Jurkat, Clone E6-1 (cell line): ENCODE measurements at regions not wholly inside any gene's neighbourhood (a gene's known extent, or its start where the extent isn't known, plus 50 kb on each side); places are given as distances from the start of the nearest gene placed in this dataset.

ENCODE experiments used
- DNase-seq: peaks from one replicate; pipeline ENCODE4 v3.0.0-alpha.2; 2011; ENCODE audit warnings: low read depth, low spot score
- H3K4me3 ChIP-seq: 2 replicates; pipeline ENCODE4 v1.5.1; 2011; ENCODE audit warnings: mild to moderate bottlenecking, low read length, control low read depth, moderate library complexity

DNA sequence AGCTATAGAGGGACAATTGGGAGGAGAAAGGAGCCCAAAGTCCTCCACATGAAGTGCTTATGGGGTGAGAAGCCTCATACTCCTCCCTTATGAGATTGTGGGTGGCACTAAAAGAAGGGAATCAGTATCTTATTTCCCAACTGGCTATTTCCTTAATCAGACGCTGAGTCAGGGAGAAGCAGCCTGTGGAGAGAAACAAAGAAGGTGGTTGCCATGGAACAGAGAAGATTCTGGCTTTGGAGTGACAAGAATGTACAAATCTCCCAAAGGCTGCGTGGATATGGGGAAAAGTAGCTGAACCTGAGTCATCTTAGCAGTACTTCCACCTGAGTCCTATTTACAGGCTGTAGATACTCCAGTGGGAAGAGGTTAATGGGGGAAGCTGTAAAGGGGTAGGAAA lies 115.8 kb upstream of the CWC22 start:
- H3K4me3 ChIP-seq = no peak overlapping the region
- no peak for DNase-seq

DNA sequence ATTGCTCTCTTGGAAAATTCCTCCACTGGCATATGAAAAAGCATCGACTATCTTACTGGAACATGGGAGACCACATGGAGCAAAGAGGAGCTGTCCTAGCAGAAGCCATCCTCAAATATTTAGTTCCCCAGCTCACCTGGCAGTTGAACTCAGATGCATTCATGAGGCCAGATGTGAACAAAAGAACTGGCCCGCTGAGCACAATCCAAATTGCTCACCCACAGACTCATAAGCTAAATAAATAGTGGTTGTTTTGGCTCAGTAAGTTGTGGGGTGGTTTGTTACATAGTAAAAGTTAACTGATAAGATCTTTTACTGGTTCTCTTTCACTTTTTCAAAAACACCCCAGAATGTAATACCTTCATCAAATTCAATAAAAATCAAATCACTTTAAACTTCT lies 108.6 kb upstream of the CWC22 start:
- no peak for DNase-seq
- H3K4me3 ChIP-seq = no peak overlapping the region

DNA sequence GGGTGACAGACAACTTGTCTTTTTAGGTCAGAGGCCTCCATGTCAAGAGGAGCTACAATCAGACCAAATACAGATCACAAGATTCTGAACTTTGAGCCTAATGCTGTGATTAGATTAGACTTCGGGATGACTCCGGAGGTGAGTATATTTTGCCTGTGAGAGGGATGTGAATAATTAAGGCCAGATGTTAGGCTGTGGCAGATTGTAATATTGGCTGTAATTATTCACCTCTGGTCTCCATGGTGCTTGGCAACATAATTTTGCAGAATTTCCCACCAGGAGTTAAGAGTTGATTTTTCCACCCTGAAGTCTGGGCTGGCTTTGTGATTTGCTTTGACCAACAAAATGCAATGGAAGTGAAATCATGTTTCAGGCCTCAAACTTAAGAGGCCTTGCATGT lies 108.2 kb upstream of the CWC22 start:
- H3K4me3 ChIP-seq = no peak overlapping the region
- DNase-seq = no peak

DNA sequence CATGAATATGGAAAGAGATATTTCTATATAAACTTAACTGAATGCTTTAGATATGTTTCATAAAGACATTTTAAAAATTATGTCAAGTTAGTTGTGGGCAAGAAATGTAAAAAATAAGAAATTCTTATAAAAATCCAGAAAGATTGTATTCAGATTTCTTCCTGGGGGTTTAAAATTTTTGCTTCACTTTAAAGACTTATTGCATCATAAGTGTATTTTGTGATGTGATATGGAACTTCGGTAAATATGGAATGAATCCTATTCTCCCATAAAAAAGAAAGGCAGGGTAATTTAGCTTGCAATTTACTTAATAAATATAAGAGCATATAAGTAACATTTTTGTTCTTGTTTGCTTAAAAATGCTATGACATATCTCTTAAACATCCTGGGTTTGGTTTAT lies 104.8 kb upstream of the CWC22 start:
- H3K4me3 ChIP-seq = no peak overlapping the region
- DNase-seq = no peak

DNA sequence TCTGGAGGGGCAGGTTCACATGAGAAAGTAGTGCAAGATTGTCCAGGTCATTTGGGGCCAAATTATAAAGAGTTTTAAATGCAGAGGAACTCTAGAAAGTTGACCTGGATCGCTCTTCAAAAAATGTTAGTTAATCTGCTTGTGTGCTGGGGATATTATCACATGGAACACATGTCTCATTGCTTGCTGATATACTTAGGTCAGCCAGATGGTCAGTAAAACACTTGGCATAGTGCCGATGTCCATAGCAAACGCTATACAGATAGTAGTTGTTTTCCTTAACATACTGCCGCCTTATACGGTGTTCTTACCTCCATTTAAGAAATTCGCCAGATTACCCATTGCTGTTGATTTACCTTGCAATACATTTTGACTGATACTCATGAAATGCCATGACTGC lies 103.4 kb upstream of the CWC22 start:
- no peak for DNase-seq
- H3K4me3 ChIP-seq = no peak overlapping the region

DNA sequence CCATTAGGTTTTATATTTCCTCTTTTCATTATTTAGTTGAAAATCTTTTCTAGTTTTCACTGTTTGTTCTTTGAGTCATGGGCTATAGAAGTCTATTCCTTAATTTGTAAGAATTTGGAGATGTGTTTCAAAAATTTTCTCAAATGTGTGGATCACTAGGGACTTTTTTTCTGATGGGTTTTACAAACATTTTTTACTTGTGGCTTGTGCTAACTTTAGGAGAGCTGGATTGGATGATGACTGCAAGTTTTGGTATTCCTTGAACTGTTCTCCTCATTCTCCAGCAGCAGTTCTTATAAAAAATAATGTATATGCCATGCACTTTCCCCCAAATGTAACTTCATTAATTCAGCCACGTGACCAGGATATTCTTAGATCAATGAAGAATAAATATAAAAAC lies 94.7 kb upstream of the CWC22 start:
- DNase-seq = no peak
- no peak overlapping the region for H3K4me3 ChIP-seq

DNA sequence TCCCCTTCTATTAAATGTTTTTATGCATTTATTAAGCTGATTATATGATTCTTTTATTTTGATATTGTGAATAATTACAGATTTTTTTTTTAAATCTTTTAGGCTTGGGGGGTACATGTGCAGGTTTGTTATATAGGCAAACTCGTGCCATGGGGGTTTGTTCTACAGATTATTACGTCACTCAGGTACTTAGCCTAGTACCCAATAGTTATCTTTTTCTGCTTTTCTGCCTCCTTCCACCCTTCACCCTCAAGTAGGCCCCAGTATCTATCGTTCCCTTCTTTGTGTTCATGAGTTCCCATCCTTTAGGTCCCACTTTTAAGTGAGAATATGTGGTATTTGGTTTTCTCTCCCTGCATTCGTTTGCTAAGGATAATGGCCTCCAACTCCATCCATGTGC lies 92.2 kb upstream of the CWC22 start:
- DNase-seq = no peak
- H3K4me3 ChIP-seq = no peak overlapping the region

DNA sequence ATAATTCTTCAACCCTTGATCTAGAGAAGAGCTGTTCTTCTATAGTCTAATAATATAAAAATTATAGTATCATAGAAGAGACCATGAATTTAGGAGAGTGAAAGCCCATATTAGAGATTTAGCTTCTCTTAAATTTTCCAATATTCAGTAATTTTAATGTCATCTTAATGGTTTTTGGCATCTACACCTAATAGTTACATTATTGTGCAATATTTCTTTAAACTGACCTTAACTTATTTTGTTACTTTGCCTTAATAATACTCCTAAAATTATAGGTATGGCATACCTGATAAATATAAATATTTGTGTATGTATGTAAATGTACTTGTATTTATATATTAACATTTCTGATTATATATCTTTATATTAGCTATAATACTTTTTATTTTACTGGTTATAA lies 78.0 kb upstream of the CWC22 start:
- no peak overlapping the region for H3K4me3 ChIP-seq
- DNase-seq = no peak

DNA sequence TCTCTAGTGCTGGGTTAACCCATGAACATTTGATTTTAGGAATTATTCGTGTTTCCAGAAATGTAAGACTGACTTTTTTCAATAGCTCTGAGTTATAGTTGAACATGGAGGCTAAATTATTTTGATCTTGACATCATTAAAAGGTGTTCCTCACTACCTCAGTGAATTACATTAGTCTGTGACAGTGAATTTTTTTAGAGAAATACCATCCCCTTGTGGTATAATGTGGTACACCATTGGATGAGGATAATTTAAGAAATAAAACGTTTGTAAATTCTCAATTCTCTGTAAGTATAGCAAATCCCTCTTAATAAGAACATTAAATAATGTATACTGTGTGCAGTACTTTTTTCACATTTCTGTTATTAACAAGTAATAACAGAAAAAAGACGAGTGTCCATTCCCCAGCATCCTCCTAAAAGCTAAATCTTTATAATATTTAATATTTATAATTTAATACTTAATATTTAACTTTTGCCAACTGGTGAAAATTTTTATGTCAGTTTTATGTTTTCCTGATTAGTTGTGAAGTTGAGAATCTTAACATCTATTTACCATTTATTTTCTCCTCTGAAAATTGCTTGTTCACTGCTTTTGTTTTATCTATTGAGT lies 70.3 kb upstream of the CWC22 start:
- no peak for DNase-seq
- no peak overlapping the region for H3K4me3 ChIP-seq

DNA sequence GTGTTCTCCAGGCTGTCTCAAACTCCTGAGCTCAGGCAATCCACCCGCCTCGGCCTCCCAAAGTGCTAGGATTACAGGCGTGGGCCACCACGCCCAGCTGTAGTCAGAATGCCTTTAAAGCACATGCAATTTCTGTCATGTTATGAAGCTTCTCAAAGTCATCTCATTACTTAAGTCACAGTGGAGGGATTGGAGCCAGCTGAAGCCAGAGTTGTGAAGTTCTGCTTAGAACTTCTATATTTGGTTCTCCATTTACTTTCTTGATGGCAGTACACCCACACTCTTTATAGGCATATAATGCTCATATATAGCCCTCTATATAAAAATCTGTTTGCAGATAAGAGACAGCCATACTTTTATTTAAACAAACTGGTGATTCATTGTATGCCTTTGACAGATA lies 68.8 kb upstream of the CWC22 start:
- no peak for DNase-seq

DNA sequence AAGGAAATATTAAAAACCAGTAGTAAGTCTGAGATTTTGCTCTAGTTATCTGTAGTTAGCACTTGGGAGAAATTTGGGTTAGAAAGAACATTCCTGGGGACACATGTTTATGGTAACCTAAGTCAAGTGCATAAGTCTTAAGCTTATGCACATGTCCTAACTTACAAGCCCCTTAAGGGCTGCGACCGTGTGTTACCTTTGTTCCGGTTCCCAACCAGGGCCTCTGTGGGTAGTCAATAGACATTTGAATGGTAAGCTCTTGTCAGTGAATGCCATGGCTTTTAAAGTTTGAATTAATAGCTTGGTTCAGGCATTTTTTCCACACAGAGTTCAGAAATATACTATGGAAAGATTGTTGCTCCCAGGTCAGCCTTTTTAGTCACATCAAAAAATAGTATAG lies 64.7 kb upstream of the CWC22 start:
- H3K4me3 ChIP-seq = no peak overlapping the region
- no peak for DNase-seq

More for the DNA sequence above, 68.8 kb upstream of the CWC22 start:
- no peak overlapping the region for H3K4me3 ChIP-seq

DNA sequence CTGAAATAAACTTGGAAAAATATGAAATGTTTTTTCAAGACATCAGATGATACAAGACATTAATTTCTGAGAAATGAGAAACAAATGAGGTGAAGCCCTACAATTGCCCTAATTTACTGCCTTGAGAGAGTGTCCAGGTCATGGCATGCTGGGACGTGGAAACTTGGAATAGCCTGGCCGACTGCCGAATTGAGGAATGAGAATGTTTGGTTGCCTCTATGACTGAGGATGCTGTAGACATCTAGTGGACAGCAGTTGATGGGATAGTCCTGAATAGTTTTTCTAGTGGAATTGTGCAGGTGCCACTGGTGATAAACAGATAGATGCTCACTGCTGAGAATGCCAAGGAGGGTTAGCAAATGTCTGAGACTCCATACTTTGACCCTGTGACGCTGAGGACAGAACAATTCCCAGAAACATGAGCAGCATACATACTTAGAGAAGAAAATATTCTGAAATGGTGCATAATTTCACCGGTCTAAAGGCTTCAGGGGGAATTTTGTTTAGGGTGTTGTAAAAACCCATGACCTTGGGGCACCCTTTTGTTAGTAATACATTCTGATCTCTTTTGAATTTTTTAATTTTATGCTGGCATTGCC lies 56.5 kb upstream of the CWC22 start:
- no peak overlapping the region for H3K4me3 ChIP-seq
- DNase-seq = no peak

DNA sequence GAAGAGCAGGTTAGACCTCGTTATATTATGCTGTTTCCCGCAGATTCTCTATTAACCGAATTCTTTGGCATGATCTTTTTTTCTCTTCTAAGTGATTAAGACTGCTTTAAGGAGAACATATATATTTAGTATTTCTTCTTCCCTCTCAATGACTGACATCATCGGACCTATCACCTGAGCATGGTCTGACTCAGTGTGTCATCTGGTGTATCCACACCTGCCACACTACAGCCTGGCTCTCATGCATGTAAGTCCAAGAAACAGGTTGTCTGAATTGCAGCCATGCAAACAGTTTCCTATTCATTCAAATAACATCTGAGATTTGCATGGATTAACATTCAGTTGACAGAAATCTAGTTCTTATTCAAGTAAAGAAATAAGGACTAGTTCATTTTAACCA lies 55.1 kb upstream of the CWC22 start:
- H3K4me3 ChIP-seq = no peak overlapping the region
- no peak for DNase-seq

DNA sequence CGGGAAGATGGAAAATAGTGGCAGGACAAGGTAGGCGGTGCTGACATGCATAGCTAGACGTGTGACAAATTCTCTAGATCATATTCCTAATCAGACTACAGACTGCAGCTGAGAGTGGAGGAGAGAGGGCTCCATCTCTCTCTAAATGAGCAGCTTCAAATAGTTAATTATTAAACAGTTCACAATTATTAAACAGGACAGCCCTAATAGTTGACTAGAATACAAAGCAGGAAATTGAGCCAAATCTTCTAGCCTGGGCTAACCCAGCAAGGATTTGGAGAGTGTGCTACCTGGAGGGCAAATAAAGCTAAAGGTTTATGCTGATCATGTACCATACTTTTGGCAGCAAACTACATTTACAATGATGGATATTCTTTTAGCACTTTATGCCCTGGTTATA lies 54.4 kb upstream of the CWC22 start:
- H3K4me3 ChIP-seq = no peak overlapping the region
- DNase-seq = no peak

DNA sequence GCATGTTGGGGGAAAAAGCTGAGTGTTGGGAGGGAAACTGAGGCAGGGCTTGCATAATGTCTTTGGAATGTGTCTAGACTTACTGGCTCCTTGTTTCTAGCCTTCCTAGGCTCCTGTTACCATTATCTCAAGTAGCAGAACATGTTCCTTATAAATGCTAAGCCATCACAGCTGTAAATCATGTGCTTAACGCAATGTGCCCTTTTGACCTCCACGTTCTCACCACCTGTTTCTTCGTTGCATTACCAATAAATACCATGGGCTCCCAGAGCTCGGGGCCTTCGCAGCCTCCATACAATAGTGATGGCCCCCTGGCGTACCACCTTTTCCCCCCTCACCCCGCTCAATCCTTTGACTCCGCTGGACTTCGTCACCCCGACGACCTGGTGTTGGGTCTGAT lies 54.0 kb upstream of the CWC22 start:
- H3K4me3 ChIP-seq = no peak overlapping the region
- no peak for DNase-seq

DNA sequence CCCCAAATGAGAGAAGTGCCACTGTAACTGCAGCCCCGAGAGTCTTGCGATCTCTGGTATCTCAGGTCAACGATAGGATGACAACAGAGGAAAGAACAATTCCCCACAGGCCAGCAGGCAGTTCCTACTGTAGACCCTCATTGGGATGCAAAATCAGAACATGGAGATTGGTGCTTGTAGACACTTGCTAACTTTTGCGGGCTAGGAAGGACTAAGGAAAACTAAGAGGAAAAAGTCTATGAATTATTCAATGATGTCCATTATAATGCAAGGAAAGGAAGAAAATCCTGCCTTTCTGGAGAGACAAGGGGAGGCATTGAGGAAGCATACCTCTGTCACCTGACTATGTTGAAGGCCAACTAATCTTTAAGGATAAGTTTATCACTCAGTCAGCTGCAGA lies 51.9 kb upstream of the CWC22 start:
- no peak overlapping the region for H3K4me3 ChIP-seq
- DNase-seq = no peak

DNA sequence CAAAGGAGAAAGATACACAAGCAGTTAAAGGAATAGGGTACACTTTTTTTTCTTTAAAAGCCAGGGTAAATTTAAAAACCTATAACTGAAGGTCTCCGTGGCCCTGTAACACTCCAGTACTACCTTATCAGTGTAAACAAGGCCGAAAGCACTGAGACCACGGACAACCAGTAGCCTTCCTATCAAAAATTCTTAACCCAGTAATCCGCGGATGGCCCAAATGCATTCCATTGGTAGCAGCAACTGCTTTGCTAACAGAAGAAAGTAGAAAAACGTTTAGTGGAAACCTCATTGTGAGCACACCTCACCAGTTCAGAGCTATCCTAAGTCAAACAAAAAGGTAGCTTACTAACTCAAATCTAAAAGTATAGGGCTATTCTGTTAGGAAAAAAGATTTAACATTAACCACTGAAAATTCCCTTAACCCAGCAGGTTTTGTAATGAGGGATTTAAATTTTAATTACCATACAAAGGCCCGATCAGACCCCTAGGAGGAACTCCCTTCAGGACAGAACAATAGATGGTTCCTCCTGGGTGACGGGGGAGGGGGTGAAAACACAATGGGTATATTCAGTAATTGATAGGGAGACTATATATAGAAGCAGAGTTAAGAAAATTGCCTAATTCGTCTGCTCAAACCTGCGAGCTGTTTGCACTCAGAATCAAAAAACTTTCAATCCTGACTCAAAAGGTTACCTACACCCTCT lies 50.8 kb upstream of the CWC22 start:
- H3K4me3 ChIP-seq = no peak overlapping the region
- no peak for DNase-seq
